Keratinocyte (primary cell): ENCODE measurements at regions not wholly inside any gene's neighbourhood (a gene's known extent, or its start where the extent isn't known, plus 50 kb on each side); places are given as distances from the start of the nearest gene placed in this dataset.
"Not testable (repeated sequence)": the region's sequence is repeated elsewhere in the genome, so short reads cannot be mapped to it uniquely, and the experiment has no call there.

Experiments used
- DNase-seq: peaks from one replicate; pipeline ENCODE4 v3.0.0-alpha.2; 2011; ENCODE audit warnings: low read depth, missing footprints, low spot score
- FAIRE-seq: peaks from 2 replicates; lab custom pipeline; 2011; peaks lifted over from hg19 to GRCh38; lab: Jason Lieb, UNC
- H2AFZ ChIP-seq: 2 replicates; pipeline ENCODE4 v1.6.0; 2012; ENCODE audit warnings: low read length, control low read depth, inconsistent platforms; ENCODE audit not compliant: control insufficient read depth
- H3K27ac ChIP-seq: 2 replicates; pipeline ENCODE4 v1.5.1; 2011; ENCODE audit warnings: low read length; ENCODE audit not compliant: control insufficient read depth, insufficient read depth
- H3K27me3 ChIP-seq: 3 replicates; pipeline ENCODE4 v1.6.0; 2011; ENCODE audit warnings: low read length; ENCODE audit not compliant: control insufficient read depth, insufficient read depth; ENCODE audit errors: extremely low read depth
- H3K36me3 ChIP-seq, 2 experiments: 2 replicates in 1 of 2; 3 replicates in 1 of 2; pipeline ENCODE4 v1.5.1; 2011; ENCODE audit warnings: low read length in 2 of 2, mild to moderate bottlenecking in 1 of 2; ENCODE audit not compliant: control insufficient read depth in 2 of 2, insufficient read depth in 2 of 2; ENCODE audit errors: extremely low read depth in 1 of 2
- H3K4me1 ChIP-seq: 3 replicates; pipeline ENCODE4 v1.5.1; 2011; ENCODE audit warnings: low read length; ENCODE audit not compliant: control insufficient read depth, insufficient read depth; ENCODE audit errors: extremely low read depth
- H3K4me2 ChIP-seq: 3 replicates; pipeline ENCODE4 v1.6.0; 2011; ENCODE audit warnings: low read depth, low read length; ENCODE audit not compliant: control insufficient read depth, insufficient read depth; ENCODE audit errors: extremely low read depth
- H3K4me3 ChIP-seq, 3 experiments: fragments of 200-600 bp in 1 of 3; sonication (generic) in 1 of 3; 2 replicates in 2 of 3; 3 replicates in 1 of 3; pipeline ENCODE4 v1.5.1; 2011 to 2016; ENCODE audit warnings: low read length in 3 of 3, mild to moderate bottlenecking in 3 of 3, control low read depth in 2 of 3, inconsistent platforms in 1 of 3, low read depth in 1 of 3, mixed read lengths in 1 of 3, mixed run types in 1 of 3, moderate library complexity in 1 of 3; ENCODE audit not compliant: control insufficient read depth in 2 of 3, insufficient read depth in 2 of 3; ENCODE audit errors: extremely low read depth in 1 of 3
- H3K79me2 ChIP-seq: 2 replicates; pipeline ENCODE4 v1.6.0; 2012; ENCODE audit warnings: low read length; ENCODE audit not compliant: control insufficient read depth, insufficient read depth
- H3K9ac ChIP-seq: 3 replicates; pipeline ENCODE4 v1.6.0; 2011; ENCODE audit warnings: low read length; ENCODE audit not compliant: control insufficient read depth, insufficient read depth; ENCODE audit errors: extremely low read depth
- H3K9me1 ChIP-seq: 3 replicates; pipeline ENCODE4 v1.6.0; 2011; ENCODE audit warnings: low read length; ENCODE audit not compliant: control insufficient read depth, insufficient read depth; ENCODE audit errors: extremely low read depth
- H3K9me3 ChIP-seq: 2 replicates; pipeline ENCODE4 v1.5.1; 2012; ENCODE audit warnings: low read depth, low read length; ENCODE audit not compliant: control insufficient read depth
- H4K20me1 ChIP-seq: 3 replicates; pipeline ENCODE4 v1.6.0; 2011; ENCODE audit warnings: low read length; ENCODE audit not compliant: control insufficient read depth, insufficient read depth; ENCODE audit errors: extremely low read depth
- EZH2 ChIP-seq: IDR thresholded peaks from one replicate; pipeline ENCODE4 v1.6.1; 2012; ENCODE audit warnings: inconsistent platforms, mild to moderate bottlenecking, low read length, moderate library complexity
- dilution Hi-C: fragments of 300-500 bp; cut with MboI; formaldehyde crosslinking; loops from one replicate; pipeline ENCODE4 v1.7.0; 2020; ENCODE audit warnings: low sequenced_read_pairs; ENCODE audit not compliant: extremely low pct_ligation_motif_present
- TF ChIP-seq, protein P1 (sequence below), 3 experiments: IDR thresholded peaks in 1 of 3; conservative IDR thresholded peaks in 1 of 3; optimal IDR thresholded peaks in 1 of 3; 2 replicates in 2 of 3; 3 replicates in 1 of 3; pipeline versions ENCODE3 to v1.5.1; 2011; ENCODE audit warnings: low read length in 3 of 3, mild to moderate bottlenecking in 3 of 3, moderate library complexity in 2 of 3, control low read depth in 1 of 3, inconsistent platforms in 1 of 3; ENCODE audit not compliant: insufficient read depth in 2 of 3; ENCODE audit errors: extremely low read depth in 1 of 3

- no peaks in the 10 kb centered on the region for H3K9me3 ChIP-seq
- DNase-seq (no peak), FAIRE-seq (no peak)
- H3K4me3 ChIP-seq: no peak overlapping the region
- no peak overlapping the region for H3K27ac ChIP-seq
- no peak overlapping the region for H2AFZ ChIP-seq
- no peak overlapping the region for H3K9ac ChIP-seq
- H4K20me1 ChIP-seq: no peaks in the 10 kb centered on the region
- no peaks in the 10 kb centered on the region for H3K4me1 ChIP-seq
- TF ChIP-seq EZH2: no peak
- TF ChIP-seq, protein P1, sequence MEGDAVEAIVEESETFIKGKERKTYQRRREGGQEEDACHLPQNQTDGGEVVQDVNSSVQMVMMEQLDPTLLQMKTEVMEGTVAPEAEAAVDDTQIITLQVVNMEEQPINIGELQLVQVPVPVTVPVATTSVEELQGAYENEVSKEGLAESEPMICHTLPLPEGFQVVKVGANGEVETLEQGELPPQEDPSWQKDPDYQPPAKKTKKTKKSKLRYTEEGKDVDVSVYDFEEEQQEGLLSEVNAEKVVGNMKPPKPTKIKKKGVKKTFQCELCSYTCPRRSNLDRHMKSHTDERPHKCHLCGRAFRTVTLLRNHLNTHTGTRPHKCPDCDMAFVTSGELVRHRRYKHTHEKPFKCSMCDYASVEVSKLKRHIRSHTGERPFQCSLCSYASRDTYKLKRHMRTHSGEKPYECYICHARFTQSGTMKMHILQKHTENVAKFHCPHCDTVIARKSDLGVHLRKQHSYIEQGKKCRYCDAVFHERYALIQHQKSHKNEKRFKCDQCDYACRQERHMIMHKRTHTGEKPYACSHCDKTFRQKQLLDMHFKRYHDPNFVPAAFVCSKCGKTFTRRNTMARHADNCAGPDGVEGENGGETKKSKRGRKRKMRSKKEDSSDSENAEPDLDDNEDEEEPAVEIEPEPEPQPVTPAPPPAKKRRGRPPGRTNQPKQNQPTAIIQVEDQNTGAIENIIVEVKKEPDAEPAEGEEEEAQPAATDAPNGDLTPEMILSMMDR (optimal IDR thresholded peaks at IDR 0.05 in 1 of 3, IDR thresholded peaks at IDR 0.05 in 1 of 3, conservative IDR thresholded peaks at IDR 0.05 in 1 of 3; ENCODE audit: extremely low read depth in 1 of 3, insufficient read depth in 2 of 3, low read length in 3 of 3): no peak
- peaks cover 4% of the 10 kb centered on the region for H3K27me3 ChIP-seq
- no peaks in the 10 kb centered on the region for H3K79me2 ChIP-seq
- no peaks in the 10 kb centered on the region for H3K36me3 ChIP-seq
- no peak overlapping the region for H3K4me2 ChIP-seq
- no peaks in the 10 kb centered on the region for H3K9me1 ChIP-seq
- dilution Hi-C loops: no loop called here
These were observed 83.7 kb downstream of the EMX2 start for GRCh38 chr10:117626228-117626627.

DNA sequence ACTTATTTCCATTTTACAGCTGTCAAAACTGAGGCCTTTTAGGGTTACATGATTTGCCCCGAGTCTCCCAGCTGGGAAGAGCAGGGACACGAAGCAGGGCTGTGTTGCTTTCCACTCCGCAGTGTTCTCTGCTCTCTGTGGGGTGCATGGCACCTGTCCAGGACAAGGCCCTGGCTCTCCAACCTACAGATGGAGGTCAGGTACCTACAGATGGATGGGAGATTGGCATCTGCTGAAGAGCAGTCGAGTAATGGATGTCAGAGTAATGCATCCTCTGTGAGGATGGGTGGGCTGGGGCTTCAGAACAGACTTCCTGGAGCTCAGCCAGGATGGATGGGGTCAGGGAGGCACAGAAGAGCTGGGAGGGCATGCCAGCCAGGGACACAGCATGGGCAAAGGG lies 85.0 kb downstream of the EMX2 start:
- Histone ChIP-seq H3K27me3 (no peaks in the 10 kb centered on the region), H3K9me1 (no peaks in the 10 kb centered on the region), H3K4me2 (no peak overlapping the region), H2AFZ (no peak overlapping the region), H3K4me1 (no peaks in the 10 kb centered on the region), H3K4me3 (no peak overlapping the region), H4K20me1 (no peaks in the 10 kb centered on the region), H3K9ac (no peak overlapping the region), H3K9me3 (no peaks in the 10 kb centered on the region), H3K27ac (no peak overlapping the region), H3K79me2 (no peaks in the 10 kb centered on the region), H3K36me3 (no peaks in the 10 kb centered on the region)
- no peak for DNase-seq
- TF ChIP-seq, protein P1 (optimal IDR thresholded peaks at IDR 0.05 in 1 of 3, IDR thresholded peaks at IDR 0.05 in 1 of 3, conservative IDR thresholded peaks at IDR 0.05 in 1 of 3; ENCODE audit: extremely low read depth in 1 of 3, insufficient read depth in 2 of 3, low read length in 3 of 3): no peak
- TF ChIP-seq EZH2: no peak
- dilution Hi-C loops: no loop called here
- FAIRE-seq: no peak

GRCh38 chr10:117629717-117630116 lies 87.2 kb downstream of the EMX2 start:
- H3K9me3 ChIP-seq, dilution Hi-C loops, H3K4me1 ChIP-seq, H3K9ac ChIP-seq, DNase-seq, FAIRE-seq, H3K27me3 ChIP-seq, H3K27ac ChIP-seq, H3K79me2 ChIP-seq, H2AFZ ChIP-seq, H4K20me1 ChIP-seq, H3K4me2 ChIP-seq, H3K36me3 ChIP-seq, H3K4me3 ChIP-seq, H3K9me1 ChIP-seq: not testable (repeated sequence)
